Naive thymus-derived CD8-positive, alpha-beta T cell (primary cell): ENCODE measurements at regions not wholly inside any gene's neighbourhood (a gene's known extent, or its start where the extent isn't known, plus 50 kb on each side); places are given as distances from the start of the nearest gene placed in this dataset.

Source experiments
- ATAC-seq, 2 donors: fragments of 150-1000 bp; cut with Tn5 transposase in 1 of 2; sonication (Bioruptor Pico), chemical (Tn5 transposase) in 1 of 2; 1 replicate in 1 of 2; 2 replicates in 1 of 2; pipeline ENCODE4 v1.10.0; 2021; ENCODE audit warnings: mild to moderate bottlenecking in 2 of 2, moderate library complexity in 2 of 2
- POLR2A ChIA-PET: fragments of 350-600 bp; sonication (Branson Sonifier 250); formaldehyde crosslinking; loops from one replicate; lab custom pipeline; 2021; ENCODE audit warnings: antibody characterized with exemption; lab: Charles Lee
- DNase-seq, 10 donors: peaks; one replicate each; pipeline versions ENCODE4 v3.0.0 to v3.0.0-alpha.2; 2020 to 2022
- H3K27ac Mint-ChIP-seq, 10 donors: one replicate each; pipeline ENCODE4 v1.8.0; 2020 to 2022; ENCODE audit warnings: mild to moderate bottlenecking in 10 of 10, mixed read lengths in 10 of 10, moderate library complexity in 4 of 10, inconsistent platforms in 1 of 10
- H3K27me3 Mint-ChIP-seq, 5 donors: one replicate each; pipeline ENCODE4 v1.8.0; 2021 to 2022; ENCODE audit warnings: mixed read lengths in 5 of 5
- H3K36me3 Mint-ChIP-seq, 3 donors: one replicate each; pipeline ENCODE4 v1.8.0; 2020 to 2022; ENCODE audit warnings: mixed read lengths in 3 of 3, mild to moderate bottlenecking in 2 of 3, inconsistent platforms in 1 of 3
- H3K4me1 Mint-ChIP-seq, 4 donors: one replicate each; pipeline ENCODE4 v1.8.0; 2021 to 2022; ENCODE audit warnings: mixed read lengths in 4 of 4
- H3K4me3 Mint-ChIP-seq, 10 donors: one replicate each; pipeline ENCODE4 v1.8.0; 2020 to 2022; ENCODE audit warnings: mild to moderate bottlenecking in 10 of 10, mixed read lengths in 10 of 10, moderate library complexity in 6 of 10, inconsistent platforms in 1 of 10
- H3K9me3 Mint-ChIP-seq, 9 donors: one replicate each; pipeline ENCODE4 v1.8.0; 2020 to 2022; ENCODE audit warnings: mixed read lengths in 9 of 9, mild to moderate bottlenecking in 3 of 9, inconsistent platforms in 1 of 9, moderate library complexity in 1 of 9

- no peak overlapping the region for H3K4me3 Mint-ChIP-seq
- H3K27me3 Mint-ChIP-seq: peaks cover 7 to 24% (median 13%) of the 10 kb centered on the region in 5 donors
- H3K27ac Mint-ChIP-seq: no peak overlapping the region
- no peaks in the 10 kb centered on the region for H3K36me3 Mint-ChIP-seq
- POLR2A ChIA-PET: no interaction called here
- H3K9me3 Mint-ChIP-seq: peaks cover 0 to 3% (median 0%) of the 10 kb centered on the region in 9 donors
- H3K4me1 Mint-ChIP-seq: peaks cover 0 to 3% (median 0%) of the 10 kb centered on the region in 4 donors
- DNase-seq: no peak
- ATAC-seq: no peak
Measured at GRCh38 chr20:52787216-52787615, 184.9 kb upstream of the TSHZ2 start.

GRCh38 chr20:52785679-52786078 is 186.5 kb upstream of the TSHZ2 start:
- H3K9me3 Mint-ChIP-seq: peaks cover 0 to 3% (median 0%) of the 10 kb centered on the region in 9 donors
- H3K4me3 Mint-ChIP-seq: no peak overlapping the region
- H3K4me1 Mint-ChIP-seq: peaks cover 0 to 3% (median 0%) of the 10 kb centered on the region in 4 donors
- DNase-seq: no peak
- POLR2A ChIA-PET: no interaction called here
- H3K27me3 Mint-ChIP-seq: peaks cover 7 to 24% (median 13%) of the 10 kb centered on the region in 5 donors
- no peak for ATAC-seq
- no peaks in the 10 kb centered on the region for H3K36me3 Mint-ChIP-seq
- no peak overlapping the region for H3K27ac Mint-ChIP-seq

- H3K27ac Mint-ChIP-seq: no peak overlapping the region
- H3K9me3 Mint-ChIP-seq: peaks cover 0 to 3% (median 0%) of the 10 kb centered on the region in 9 donors
- no peak for ATAC-seq
- POLR2A ChIA-PET: no interaction called here
- no peaks in the 10 kb centered on the region for H3K36me3 Mint-ChIP-seq
- H3K4me1 Mint-ChIP-seq: peaks cover 0 to 3% (median 0%) of the 10 kb centered on the region in 4 donors
- peaks cover 8 to 26% (median 15%) of the 10 kb centered on the region in 5 donors for H3K27me3 Mint-ChIP-seq
- H3K4me3 Mint-ChIP-seq: no peak overlapping the region
- no peak for DNase-seq
Measured at GRCh38 chr20:52783769-52784168, 188.4 kb upstream of the TSHZ2 start.

- POLR2A ChIA-PET: no interaction called here
- no peak overlapping the region for H3K4me3 Mint-ChIP-seq
- peaks cover 0 to 3% (median 0%) of the 10 kb centered on the region in 9 donors for H3K9me3 Mint-ChIP-seq
- peaks cover 3 to 30% (median 10%) of the 10 kb centered on the region in 5 donors for H3K27me3 Mint-ChIP-seq
- no peak for DNase-seq
- no peak overlapping the region for H3K27ac Mint-ChIP-seq
- H3K36me3 Mint-ChIP-seq: no peaks in the 10 kb centered on the region
- H3K4me1 Mint-ChIP-seq: peaks cover 0 to 3% (median 0%) of the 10 kb centered on the region in 4 donors
- no peak for ATAC-seq
Measured at GRCh38 chr20:52780462-52780861, 191.7 kb upstream of the TSHZ2 start.

- Mint-ChIP-seq H3K9me3 (peaks cover 0 to 3% (median 0%) of the 10 kb centered on the region in 9 donors), H3K36me3 (no peaks in the 10 kb centered on the region), H3K27me3 (peaks cover 3 to 30% (median 10%) of the 10 kb centered on the region in 5 donors), H3K27ac (no peak overlapping the region), H3K4me1 (peaks cover 0 to 3% (median 0%) of the 10 kb centered on the region in 4 donors), H3K4me3 (no peak overlapping the region)
- ATAC-seq (no peak), DNase-seq (no peak)
- POLR2A ChIA-PET: interaction anchor here (0.5 kb wide), 1 partner anchor 1199 kb away, joined by 3 read pairs; no protein-coding TSS in a partner anchor
Measured at GRCh38 chr20:52779125-52779524, 193.0 kb upstream of the TSHZ2 start.

GRCh38 chr20:52777171-52777570 is 195.0 kb upstream of the TSHZ2 start:
- no peaks in the 10 kb centered on the region for H3K36me3 Mint-ChIP-seq
- DNase-seq (no peak), ATAC-seq (no peak)
- no peaks in the 10 kb centered on the region for H3K9me3 Mint-ChIP-seq
- POLR2A ChIA-PET: no interaction called here
- H3K4me3 Mint-ChIP-seq: no peak overlapping the region
- no peaks in the 10 kb centered on the region for H3K4me1 Mint-ChIP-seq
- H3K27me3 Mint-ChIP-seq: peaks cover 5 to 30% (median 10%) of the 10 kb centered on the region in 5 donors
- no peak overlapping the region for H3K27ac Mint-ChIP-seq

GRCh38 chr20:52775786-52776185 is 196.4 kb upstream of the TSHZ2 start:
- H3K9me3 Mint-ChIP-seq: no peaks in the 10 kb centered on the region
- DNase-seq: no peak
- H3K27me3 Mint-ChIP-seq: peaks cover 5 to 30% (median 8%) of the 10 kb centered on the region in 5 donors
- H3K27ac Mint-ChIP-seq: no peak overlapping the region
- POLR2A ChIA-PET: no interaction called here
- H3K36me3 Mint-ChIP-seq: no peaks in the 10 kb centered on the region
- ATAC-seq: no peak
- no peak overlapping the region for H3K4me3 Mint-ChIP-seq
- no peaks in the 10 kb centered on the region for H3K4me1 Mint-ChIP-seq

- H3K36me3 Mint-ChIP-seq: no peaks in the 10 kb centered on the region
Measured at GRCh38 chr20:52768694-52769093, 203.5 kb upstream of the TSHZ2 start.

GRCh38 chr20:52766645-52767435 is 205.3 kb upstream of the TSHZ2 start:
- H3K27me3 Mint-ChIP-seq: no peaks in the 10 kb centered on the region
- H3K27ac Mint-ChIP-seq: no peak overlapping the region
- POLR2A ChIA-PET: interaction anchor here (0.6 kb wide), 1 partner anchor 553 kb away, joined by 3 read pairs; no protein-coding TSS in a partner anchor

More at GRCh38 chr20:52768694-52769093, 203.5 kb upstream of the TSHZ2 start:
- H3K9me3 Mint-ChIP-seq: peaks cover 0 to 2% (median 0%) of the 10 kb centered on the region in 9 donors
- H3K27me3 Mint-ChIP-seq: peaks cover 0 to 2% (median 0%) of the 10 kb centered on the region in 5 donors
- no peak overlapping the region for H3K4me3 Mint-ChIP-seq
- POLR2A ChIA-PET: no interaction called here
- no peaks in the 10 kb centered on the region for H3K4me1 Mint-ChIP-seq
- DNase-seq (no peak), ATAC-seq (no peak)
- no peak overlapping the region for H3K27ac Mint-ChIP-seq

GRCh38 chr20:52763321-52763853 is 208.8 kb upstream of the TSHZ2 start:
- Mint-ChIP-seq H3K27ac (peak overlapping the region in 1 of 10 donors; percentile 2), H3K4me1 (no peaks in the 10 kb centered on the region), H3K36me3 (peaks cover 0 to 6% (median 0%) of the 10 kb centered on the region in 3 donors), H3K4me3 (no peak overlapping the region), H3K9me3 (peaks cover 0 to 5% (median 0%) of the 10 kb centered on the region in 9 donors), H3K27me3 (peaks cover 0 to 1% (median 0%) of the 10 kb centered on the region in 5 donors)
- ATAC-seq: no peak
- no peak for DNase-seq
- POLR2A ChIA-PET: no interaction called here

More at GRCh38 chr20:52766645-52767435, 205.3 kb upstream of the TSHZ2 start:
- no peak for ATAC-seq
- DNase-seq: no peak
- Mint-ChIP-seq H3K36me3 (no peaks in the 10 kb centered on the region), H3K9me3 (peaks cover 0 to 2% (median 0%) of the 10 kb centered on the region in 9 donors), H3K4me3 (no peak overlapping the region), H3K4me1 (no peaks in the 10 kb centered on the region)

- no peak overlapping the region for H3K4me3 Mint-ChIP-seq
- H3K4me1 Mint-ChIP-seq: no peaks in the 10 kb centered on the region
- peaks cover 0 to 1% (median 0%) of the 10 kb centered on the region in 5 donors for H3K27me3 Mint-ChIP-seq
- POLR2A ChIA-PET: no interaction called here
- H3K27ac Mint-ChIP-seq: no peak overlapping the region
- ATAC-seq (no peak), DNase-seq (no peak)
- H3K36me3 Mint-ChIP-seq: peaks cover 0 to 6% (median 0%) of the 10 kb centered on the region in 3 donors
- peaks cover 0 to 5% (median 0%) of the 10 kb centered on the region in 9 donors for H3K9me3 Mint-ChIP-seq
Measured at GRCh38 chr20:52761867-52762266, 210.3 kb upstream of the TSHZ2 start.

- POLR2A ChIA-PET: no interaction called here
- ATAC-seq: no peak
- H3K4me1 Mint-ChIP-seq: no peaks in the 10 kb centered on the region
Measured at GRCh38 chr20:52760791-52761190, 211.4 kb upstream of the TSHZ2 start.

GRCh38 chr20:52757411-52757810 is 214.7 kb upstream of the TSHZ2 start:
- ATAC-seq (no peak), DNase-seq (no peak)
- Mint-ChIP-seq H3K27ac (no peak overlapping the region), H3K4me3 (no peak overlapping the region), H3K36me3 (peaks cover 0 to 6% (median 0%) of the 10 kb centered on the region in 3 donors), H3K4me1 (no peaks in the 10 kb centered on the region), H3K27me3 (peaks cover 0 to 1% (median 0%) of the 10 kb centered on the region in 5 donors), H3K9me3 (peaks cover 0 to 4% (median 0%) of the 10 kb centered on the region in 9 donors)
- POLR2A ChIA-PET: no interaction called here

More at GRCh38 chr20:52760791-52761190, 211.4 kb upstream of the TSHZ2 start:
- H3K27me3 Mint-ChIP-seq: peaks cover 0 to 1% (median 0%) of the 10 kb centered on the region in 5 donors
- H3K36me3 Mint-ChIP-seq: peaks cover 0 to 6% (median 0%) of the 10 kb centered on the region in 3 donors
- peaks cover 0 to 5% (median 0%) of the 10 kb centered on the region in 9 donors for H3K9me3 Mint-ChIP-seq
- no peak overlapping the region for H3K4me3 Mint-ChIP-seq
- DNase-seq: no peak
- H3K27ac Mint-ChIP-seq: peak overlapping the region in 1 of 10 donors; percentile 49
